GM18502 (cell line): ENCODE measurements at regions not wholly inside any gene's neighbourhood (a gene's known extent, or its start where the extent isn't known, plus 50 kb on each side); places are given as distances from the start of the nearest gene placed in this dataset.
"Not testable (repeated sequence)": the region's sequence is repeated elsewhere in the genome, so short reads cannot be mapped to it uniquely, and the experiment has no call there.

ENCODE experiments used
- ATAC-seq: cut with Tn5 transposase; IDR thresholded peaks from one replicate; pipeline ENCODE4 v1.9.1; 2021; ENCODE audit warnings: mild to moderate bottlenecking; ENCODE audit not compliant: unreplicated experiment, poor library complexity

DNA sequence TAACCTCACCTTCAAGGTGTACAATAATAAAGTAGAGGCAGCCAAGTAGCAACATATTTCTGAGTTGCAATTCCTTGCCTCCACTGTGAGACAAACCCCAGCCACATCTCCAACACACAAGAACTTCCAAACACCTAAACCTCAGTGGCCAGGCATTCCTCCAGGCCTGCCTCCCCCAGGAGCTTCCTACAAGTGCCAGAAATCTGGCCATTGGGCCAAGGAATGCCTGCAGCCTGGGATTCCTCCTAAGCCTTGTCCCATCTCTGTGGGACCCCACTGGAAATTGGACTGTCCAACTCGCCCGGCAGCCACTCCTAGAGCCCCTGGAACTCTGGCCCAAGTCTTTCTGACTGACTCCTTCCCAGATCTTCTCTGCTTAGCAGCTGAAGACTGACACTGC lies 326.6 kb upstream of the KCNMB2 start:
- ATAC-seq = not testable (repeated sequence)

DNA sequence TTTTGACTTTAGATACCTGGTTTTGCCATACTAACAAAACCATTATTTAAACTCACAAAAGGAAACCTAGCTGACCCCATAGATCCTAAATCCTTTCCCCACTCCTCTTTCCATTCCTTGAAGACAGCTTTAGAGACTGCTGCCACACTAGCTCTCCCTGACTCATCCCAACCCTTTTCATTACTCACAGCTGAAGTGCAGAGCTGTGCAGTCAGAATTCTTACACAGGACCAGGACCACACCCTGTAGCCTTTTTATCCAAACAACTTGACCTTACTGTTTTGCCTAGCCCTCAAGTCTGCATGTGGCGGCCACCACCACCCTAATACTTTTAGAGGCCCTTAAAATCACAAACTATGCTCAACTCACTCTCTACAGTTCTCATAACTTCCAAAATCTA lies 325.1 kb upstream of the KCNMB2 start:
- not testable (repeated sequence) for ATAC-seq

- no peak for ATAC-seq
Observed at GRCh38 chr3:178217479-178217878, 318.8 kb upstream of the KCNMB2 start.

- no peak for ATAC-seq
Observed at GRCh38 chr3:178218231-178218630, 318.0 kb upstream of the KCNMB2 start.

DNA sequence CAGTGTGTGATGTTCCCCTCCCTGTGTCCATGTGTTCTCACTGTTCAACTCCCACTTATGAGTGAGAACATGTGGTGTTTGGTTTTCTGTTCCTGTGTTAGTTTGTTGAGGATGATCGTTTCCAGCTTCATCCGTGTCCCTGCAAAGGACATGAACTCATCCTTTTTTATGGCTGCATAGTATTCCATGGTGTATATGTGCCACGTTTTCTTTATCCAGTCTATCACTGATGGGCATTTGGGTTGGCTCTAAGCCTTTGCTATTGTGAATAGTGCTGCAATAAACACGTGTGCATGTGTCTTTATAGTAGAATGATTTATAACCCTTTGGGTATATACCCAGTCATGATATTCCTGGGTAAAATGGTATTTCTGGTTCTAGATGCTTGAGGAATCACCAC lies 316.6 kb upstream of the KCNMB2 start:
- ATAC-seq = not testable (repeated sequence)

DNA sequence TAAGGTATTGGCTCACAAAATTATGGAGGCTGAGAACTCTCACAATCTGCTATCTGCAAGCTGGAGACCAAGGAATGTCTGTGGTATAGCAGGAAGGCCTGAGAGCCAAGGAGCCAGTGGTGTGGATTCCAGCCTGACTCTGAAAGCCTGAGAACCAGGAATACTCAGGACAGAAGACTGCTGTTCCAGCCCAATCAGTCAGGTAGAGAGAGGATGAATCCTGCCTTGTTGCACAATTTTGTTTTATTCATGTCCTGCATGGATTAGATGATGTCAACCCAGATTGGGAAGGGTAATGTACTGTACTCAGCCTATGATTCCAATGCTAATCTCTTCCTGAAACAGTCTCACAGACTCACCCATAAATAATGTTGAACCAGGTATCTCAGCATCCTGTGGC lies 312.4 kb upstream of the KCNMB2 start:
- no peak for ATAC-seq

DNA sequence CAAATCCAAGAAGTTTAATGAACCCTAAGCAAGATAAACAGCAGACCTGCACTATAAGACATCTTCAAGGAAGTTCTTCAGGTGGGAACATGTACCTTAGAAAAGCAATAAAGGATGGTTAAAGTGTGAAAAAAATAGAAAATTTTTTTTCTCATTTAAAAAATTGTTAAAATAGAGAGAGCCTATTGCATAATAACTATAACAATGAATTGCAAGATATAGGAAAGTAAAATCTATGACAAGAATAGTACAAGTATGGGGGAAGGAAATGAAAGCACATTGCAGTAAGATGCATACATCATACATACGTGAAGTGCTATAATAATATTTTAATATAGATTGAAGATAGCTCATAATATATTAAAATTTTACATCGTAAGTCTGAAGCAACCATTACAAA lies 310.1 kb upstream of the KCNMB2 start:
- ATAC-seq = no peak

DNA sequence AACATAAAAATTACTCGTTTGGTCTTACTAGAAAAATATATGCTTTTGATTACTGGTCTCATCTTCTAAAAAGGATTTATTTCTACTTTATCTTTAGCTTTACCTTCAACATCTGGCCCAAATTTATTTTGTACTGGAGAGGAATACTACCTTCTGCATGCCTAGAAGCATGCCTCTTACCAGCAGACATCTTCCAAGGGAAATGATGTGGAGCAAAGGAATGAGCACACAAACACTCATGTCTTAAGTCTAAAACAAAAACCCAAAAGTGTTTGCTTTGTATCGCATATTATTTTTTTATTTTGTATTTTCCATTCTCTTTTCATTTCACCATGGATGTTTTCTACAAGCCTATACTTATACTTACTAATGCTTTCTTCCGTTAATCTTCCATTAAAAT lies 304.6 kb upstream of the KCNMB2 start:
- ATAC-seq = no peak

- ATAC-seq = no peak
Observed at GRCh38 chr3:178233371-178234071, 302.7 kb upstream of the KCNMB2 start.

- ATAC-seq = no peak
Observed at GRCh38 chr3:178236555-178237277, 299.5 kb upstream of the KCNMB2 start.

DNA sequence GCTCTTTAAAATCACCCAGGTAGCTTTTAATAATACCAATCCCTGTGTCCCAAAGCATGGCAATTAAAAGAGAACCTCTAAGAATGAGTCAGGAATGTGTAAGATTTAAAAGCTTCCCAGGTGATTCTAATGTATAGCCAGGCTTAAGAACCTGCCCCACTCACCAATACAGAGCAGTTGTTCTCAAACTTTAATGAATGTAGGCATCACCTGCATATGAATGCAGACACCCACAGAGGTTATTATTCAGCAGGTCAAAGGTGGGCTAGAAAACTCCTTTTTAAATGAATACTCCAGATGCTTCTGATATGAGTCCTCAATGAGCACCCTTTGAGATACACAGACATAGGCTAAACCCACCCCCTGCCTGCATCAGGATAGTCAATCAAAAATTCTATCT lies 298.1 kb upstream of the KCNMB2 start:
- no peak for ATAC-seq

GRCh38 chr3:178244733-178245709 lies 291.2 kb upstream of the KCNMB2 start:
- no peak for ATAC-seq

DNA sequence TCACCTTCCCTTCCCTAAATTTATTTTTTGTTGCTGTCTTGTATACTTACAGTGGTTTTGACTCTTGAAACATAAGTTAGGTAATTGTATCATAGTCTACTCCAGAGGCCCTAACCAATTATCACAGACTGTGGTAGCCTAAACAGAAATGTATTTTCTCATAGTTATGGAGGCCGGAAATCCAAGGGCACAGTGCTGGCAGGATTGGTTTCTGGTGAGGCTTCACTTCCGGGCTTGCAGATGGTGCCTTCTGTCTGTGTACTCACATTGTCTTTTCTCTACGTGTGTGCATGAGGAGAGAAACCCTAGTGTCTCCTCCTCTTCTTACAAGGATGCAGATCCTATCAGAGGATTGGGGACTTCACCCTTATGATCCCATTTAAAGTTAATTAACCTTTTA lies 290.2 kb upstream of the KCNMB2 start:
- no peak for ATAC-seq

DNA sequence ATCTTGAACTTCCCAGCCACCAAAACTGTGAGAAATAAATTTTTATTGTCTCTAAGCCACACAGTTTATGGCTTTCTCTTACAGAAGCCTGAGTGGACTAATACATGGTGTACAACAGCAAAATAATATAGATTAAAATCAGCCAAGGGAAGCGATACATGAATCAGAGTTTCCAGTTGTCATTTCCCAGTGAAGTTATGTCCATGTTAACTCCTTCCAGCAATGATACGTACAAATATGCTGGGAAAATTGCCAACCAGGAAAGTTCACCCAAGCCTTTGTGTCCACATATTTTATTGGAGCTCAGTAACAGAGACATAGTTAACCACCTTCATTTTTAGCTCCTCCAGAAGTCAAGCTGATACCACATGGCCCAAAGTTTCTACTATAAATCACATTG lies 280.9 kb upstream of the KCNMB2 start:
- no peak for ATAC-seq

DNA sequence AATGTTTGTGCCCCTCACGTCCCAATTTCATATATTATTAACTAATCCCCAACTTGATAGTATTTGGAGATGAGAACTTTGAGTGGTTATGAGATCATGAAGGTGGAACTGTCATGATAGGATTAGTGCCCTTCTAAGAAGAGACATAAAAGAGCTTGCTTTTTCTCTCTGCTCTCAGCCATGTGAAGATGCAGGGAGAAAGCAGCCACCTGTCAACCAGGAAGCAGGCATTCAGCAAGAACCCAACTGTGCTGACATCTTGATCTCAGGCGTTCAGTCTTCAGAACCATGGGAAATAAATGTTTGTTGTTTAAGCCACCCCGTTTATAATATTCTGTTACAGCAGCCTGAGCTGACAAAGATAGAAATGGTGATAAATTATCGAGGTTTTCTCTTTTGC lies 278.7 kb upstream of the KCNMB2 start:
- ATAC-seq = no peak

- no peak for ATAC-seq
Observed at GRCh38 chr3:178258121-178258520, 278.1 kb upstream of the KCNMB2 start.

DNA sequence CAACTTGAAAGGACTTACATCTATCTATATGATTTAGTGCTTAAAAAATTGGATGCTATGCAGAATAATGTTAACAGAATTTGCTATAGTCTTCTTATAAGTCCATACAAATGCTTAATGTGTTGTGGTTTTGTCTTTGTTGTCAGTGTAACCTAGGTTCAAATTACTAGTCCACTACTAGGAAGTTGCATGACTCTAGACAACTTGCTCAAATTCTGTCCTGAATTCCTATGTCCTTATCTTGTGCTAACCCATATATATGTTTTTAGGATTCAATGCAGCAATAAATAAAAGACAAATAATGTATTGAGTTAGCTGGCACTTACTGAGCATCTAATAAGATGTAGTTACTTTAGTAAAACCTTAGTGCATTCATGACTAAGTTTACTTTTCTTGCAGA lies 276.5 kb upstream of the KCNMB2 start:
- no peak for ATAC-seq

DNA sequence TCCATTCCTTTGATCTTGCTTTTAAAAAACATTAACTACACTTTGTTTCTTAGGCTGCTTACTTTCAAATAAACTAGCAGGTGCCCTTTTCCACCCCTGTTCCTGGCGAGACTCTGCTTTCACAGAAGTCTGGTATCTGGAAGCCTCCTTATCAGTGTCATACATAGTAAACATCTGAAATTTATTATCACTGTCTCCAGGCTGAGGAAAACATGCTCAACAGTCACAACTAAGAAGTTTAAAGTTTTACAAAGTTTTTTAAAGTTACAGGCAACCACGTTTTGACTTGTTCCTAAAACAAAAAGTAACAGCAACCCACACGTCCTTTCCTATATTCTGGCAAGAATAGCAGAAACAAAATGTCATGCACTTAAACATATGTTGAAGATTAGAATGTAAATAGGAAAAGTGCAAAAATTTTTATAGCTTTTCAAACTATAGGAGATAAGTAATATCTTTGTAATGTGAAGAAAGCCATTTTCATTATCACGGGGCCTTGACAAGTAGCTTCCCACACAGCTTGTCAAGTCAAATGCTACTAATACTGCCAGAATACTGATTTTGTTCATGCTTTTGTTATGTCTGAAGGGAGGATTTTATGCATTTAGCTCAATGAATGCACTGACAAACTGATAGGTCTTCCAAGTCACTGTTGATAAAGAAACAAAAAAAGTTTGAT lies 275.2 kb upstream of the KCNMB2 start:
- ATAC-seq = no peak

DNA sequence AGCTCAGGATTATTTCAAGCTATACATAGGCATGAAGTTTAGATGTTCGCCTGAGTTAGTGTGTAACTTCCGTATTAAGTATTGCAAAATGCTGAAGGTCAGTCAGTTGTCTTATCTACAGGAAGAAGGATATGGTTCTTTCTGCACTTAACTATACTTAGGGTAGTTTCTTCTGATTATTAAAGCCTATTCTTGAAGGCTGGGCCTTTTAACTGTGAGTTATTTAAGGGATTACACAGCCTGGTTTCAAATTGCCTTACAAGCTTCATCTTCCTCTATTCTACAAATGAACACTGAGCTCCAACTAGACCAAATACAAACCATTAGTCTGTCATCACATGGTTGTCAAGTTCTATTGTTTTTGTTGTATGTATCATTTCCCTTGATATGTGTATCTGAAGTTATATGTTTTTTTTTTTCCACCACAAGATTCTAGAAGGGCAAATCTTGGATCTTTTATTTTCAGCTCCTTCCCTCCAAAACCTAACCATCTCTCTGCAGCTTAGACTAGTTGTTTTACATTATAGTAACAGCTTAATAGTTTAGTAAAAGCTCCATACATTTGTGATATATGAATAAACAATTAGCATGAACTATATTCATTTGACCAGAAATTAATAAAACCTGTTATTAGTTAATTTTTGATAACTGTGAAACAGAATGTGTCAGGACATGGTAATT lies 272.9 kb upstream of the KCNMB2 start:
- no peak for ATAC-seq
